Omental fat pad (tissue), 3 donors: ENCODE measurements at regions not wholly inside any gene's neighbourhood (a gene's known extent, or its start where the extent isn't known, plus 50 kb on each side); places are given as distances from the start of the nearest gene placed in this dataset.

Experiments
- ATAC-seq: fragments of 150-250 bp; one replicate; pipeline ENCODE4 v1.9.1; 2016; ENCODE audit warnings: mild to moderate bottlenecking, moderate library complexity; ENCODE audit not compliant: low FRiP score
- DNase-seq: peaks from one replicate; pipeline ENCODE4 v3.0.0-alpha.2; 2019; ENCODE audit warnings: low spot score
- TF ChIP-seq, protein P1 (sequence below), 3 donors: fragments of 450-650 bp; IDR thresholded peaks; one replicate each; pipeline ENCODE4 v1.5.1; 2016 to 2017; ENCODE audit warnings: antibody characterized with exemption in 3 of 3, mild to moderate bottlenecking in 3 of 3, moderate library complexity in 2 of 3

DNA sequence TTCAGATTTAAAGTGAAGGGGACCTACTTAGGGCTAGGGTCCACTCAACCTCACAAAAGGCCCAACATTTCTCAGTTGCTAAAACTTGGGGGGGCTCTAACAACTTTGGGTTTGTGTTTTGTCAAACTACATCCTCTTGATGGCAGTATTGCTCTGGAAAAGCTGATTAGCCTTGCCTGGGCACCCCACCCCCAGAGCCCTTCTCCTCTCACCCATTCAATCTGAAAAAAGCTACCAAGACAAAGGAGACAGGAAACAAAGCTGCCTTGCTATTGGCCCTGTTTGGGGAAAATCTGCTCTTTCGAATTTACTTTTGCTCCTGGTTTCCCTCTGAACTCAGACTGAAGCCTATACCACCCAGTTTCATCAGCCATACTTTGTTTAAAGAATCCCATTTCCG lies 195.2 kb upstream of the STK26 start:
- TF ChIP-seq, protein P1, sequence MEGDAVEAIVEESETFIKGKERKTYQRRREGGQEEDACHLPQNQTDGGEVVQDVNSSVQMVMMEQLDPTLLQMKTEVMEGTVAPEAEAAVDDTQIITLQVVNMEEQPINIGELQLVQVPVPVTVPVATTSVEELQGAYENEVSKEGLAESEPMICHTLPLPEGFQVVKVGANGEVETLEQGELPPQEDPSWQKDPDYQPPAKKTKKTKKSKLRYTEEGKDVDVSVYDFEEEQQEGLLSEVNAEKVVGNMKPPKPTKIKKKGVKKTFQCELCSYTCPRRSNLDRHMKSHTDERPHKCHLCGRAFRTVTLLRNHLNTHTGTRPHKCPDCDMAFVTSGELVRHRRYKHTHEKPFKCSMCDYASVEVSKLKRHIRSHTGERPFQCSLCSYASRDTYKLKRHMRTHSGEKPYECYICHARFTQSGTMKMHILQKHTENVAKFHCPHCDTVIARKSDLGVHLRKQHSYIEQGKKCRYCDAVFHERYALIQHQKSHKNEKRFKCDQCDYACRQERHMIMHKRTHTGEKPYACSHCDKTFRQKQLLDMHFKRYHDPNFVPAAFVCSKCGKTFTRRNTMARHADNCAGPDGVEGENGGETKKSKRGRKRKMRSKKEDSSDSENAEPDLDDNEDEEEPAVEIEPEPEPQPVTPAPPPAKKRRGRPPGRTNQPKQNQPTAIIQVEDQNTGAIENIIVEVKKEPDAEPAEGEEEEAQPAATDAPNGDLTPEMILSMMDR (IDR thresholded peaks at IDR 0.05), result no peak
- DNase-seq, result no peak
- ATAC-seq, result no peak

DNA sequence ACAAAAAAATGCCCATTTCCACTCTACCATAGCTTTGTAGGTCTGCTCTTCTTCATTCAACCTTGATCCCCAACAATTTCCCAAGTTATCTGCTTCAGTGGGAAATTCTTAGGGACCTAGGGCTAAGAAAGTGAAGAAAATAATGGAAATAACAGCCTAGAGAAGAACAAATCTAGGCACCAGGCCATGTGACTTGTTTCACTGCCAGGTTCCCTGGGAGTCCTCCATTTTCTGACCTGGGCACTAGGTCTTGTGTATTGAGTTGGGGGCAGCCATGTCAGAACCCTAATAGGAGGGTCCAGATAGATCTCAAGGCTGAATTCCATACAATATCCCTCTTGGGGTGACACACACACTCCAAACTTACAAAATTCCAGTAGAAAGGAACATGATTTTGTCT lies 194.6 kb upstream of the STK26 start:
- TF ChIP-seq, protein P1 (IDR thresholded peaks at IDR 0.05), result no peak
- ATAC-seq, result no peak
- no peak for DNase-seq

DNA sequence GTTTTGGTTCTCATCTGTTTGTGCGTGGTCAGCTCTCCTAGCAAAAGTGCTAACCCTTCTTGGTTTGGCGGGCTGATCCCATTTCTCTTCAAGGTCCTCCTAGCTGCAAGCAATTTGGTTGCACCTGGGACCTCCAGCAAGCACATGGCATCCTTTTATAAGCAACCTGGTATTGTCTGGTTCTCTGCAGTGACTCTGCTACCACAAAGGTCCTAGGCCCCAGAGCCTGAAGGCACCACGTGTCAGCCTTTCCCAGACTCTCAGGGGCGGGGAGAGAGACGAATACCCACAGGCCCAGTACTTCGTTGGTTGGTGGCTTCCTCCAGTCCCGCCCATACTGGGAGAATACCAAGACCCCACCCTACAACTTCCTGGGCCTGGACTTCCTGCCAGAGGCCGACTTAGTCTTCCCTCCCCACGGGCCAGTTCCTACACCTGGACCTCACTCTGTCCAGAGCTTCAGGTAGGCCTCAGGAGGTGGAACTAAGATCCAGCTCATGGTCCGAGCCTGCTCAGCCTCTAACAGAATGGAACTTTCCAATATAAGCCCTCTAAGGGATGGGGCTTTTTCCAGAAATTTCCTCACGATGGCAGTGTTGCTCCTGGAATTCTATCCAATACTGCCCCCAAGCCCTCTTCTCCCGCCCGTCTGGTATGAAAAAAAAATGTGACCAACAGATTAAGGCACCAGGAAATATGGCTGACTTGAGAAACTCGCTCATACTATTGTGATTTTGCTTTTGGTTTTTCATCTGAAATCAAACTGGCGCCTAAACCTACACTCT lies 192.5 kb upstream of the STK26 start:
- peak; percentile 51 for DNase-seq
- TF ChIP-seq, protein P1 (IDR thresholded peaks at IDR 0.05), result no peak
- ATAC-seq, result peak; percentile 77

DNA sequence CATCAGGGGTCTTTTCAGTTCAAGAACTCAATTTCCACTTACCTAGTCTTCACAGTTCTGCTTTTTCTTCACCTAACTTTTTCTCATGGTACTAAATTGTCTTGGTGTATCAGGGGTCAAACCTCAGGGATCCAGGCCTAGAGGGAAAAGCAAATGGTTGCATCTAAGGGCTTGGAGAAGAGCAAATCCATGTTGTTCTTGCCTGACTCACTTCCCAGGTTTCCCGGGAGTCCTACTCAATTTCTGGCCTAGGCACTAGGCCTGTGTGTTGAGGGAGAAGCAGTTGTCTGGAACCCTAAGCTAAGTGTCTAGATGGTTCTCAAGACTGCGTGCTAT lies 191.9 kb upstream of the STK26 start:
- TF ChIP-seq, protein P1 (IDR thresholded peaks at IDR 0.05), result no peak
- ATAC-seq (no peak), DNase-seq (no peak)

DNA sequence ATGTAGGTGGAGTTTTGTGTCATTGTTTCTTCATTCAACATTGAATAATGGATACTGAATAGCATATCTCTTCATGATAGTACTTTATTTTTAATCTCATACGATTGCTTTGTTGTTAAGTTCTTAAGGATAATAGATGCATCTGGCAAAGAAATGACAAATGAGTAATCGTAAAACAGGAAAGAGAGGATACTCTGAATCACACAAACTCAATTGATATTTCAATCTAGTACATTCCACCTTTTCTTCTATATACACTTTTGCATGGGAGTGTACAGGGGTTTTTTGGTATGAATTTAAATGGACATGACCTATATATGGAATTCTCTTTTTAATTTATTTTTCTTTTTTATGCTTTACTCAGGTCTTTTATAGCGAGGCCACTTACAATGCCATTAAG lies 186.9 kb upstream of the STK26 start:
- no peak for ATAC-seq
- TF ChIP-seq, protein P1 (IDR thresholded peaks at IDR 0.05), result no peak
- no peak for DNase-seq

DNA sequence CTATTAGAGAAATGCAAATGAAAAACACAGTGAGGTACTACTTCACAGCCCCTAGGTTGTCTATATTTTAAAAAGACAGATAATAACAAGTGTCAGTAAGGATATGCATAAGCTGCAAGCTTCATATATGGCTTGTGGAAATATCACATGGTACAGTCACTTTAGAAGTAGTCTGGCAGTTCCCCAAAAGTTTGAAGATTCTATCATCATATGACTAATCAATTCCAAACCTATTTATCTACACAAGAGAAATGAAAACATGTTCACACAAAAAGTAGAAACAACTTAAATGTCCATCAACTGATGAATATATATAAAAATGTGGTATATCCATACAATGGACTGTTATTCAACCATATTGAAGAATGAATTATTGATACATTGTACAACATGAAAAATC lies 185.8 kb upstream of the STK26 start:
- TF ChIP-seq, protein P1 (IDR thresholded peaks at IDR 0.05), result no peak
- ATAC-seq, result no peak
- DNase-seq, result no peak

DNA sequence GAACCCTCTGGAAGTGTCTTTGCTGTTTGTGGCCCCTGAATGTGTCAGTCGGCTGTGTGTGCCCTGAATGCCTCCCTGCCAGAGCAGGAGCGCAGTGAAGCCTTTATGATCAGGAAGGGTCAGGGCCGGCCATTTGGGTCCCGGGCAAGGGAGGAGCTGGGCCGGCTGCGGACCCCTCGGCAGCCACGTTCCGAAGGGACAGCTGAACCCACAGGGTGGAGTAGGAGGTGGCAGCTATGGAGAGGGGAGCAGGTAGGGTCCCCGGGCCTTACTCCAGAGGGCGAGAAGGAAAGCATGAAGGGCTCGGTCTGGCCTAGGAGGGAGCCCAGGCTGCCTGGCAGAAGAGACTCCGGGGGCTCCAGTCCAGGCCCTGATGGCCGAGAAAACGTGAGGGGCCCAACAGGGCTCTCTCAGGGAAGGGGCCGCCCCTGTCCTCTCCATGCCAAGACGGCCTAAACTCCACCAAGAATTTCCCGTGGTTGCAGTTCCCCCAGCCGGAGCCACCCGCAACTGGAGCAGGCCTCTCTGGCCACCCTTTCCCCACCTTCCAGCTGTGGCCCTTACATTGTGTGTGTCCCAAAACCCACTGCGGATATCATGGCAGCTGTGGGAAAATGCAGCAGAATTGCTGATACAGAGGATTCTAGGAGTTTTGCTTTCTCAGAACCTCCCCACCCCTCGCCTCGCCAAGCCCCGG lies 182.2 kb upstream of the STK26 start:
- peak; percentile 37 for ATAC-seq

More for the DNA sequence above, 182.2 kb upstream of the STK26 start:
- DNase-seq, result no peak
- TF ChIP-seq, protein P1 (IDR thresholded peaks at IDR 0.05), result no peak
